HEK293 (cell line): ENCODE measurements at regions not wholly inside any gene's neighbourhood (a gene's known extent, or its start where the extent isn't known, plus 50 kb on each side); places are given as distances from the start of the nearest gene placed in this dataset.
"Not testable (repeated sequence)": the region's sequence is repeated elsewhere in the genome, so short reads cannot be mapped to it uniquely, and the experiment has no call there.

ENCODE experiments used
- CTCF ChIA-PET: fragments of 350-600 bp; formaldehyde crosslinking; extraction: SDS; loops from one replicate; lab custom pipeline; 2021; ENCODE audit warnings: antibody characterized with exemption; lab: Yijun Ruan, JAX
- POLR2A ChIA-PET: fragments of 300-600 bp; formaldehyde crosslinking; extraction: SDS; loops from one replicate; lab custom pipeline; 2020; ENCODE audit warnings: antibody characterized with exemption, inconsistent platforms; lab: Yijun Ruan, JAX
- H3K27ac ChIP-seq: fragments of 200-500 bp; sonication (Bioruptor generic); 2 replicates; pipeline ENCODE4 v1.5.1; 2014; ENCODE audit warnings: low read depth, low read length, control low read depth, inconsistent platforms; ENCODE audit errors: extremely low read depth
- H3K36me3 ChIP-seq, 2 experiments: fragments of 200-500 bp in 1 of 2; sonication (Bioruptor generic) in 1 of 2; 1 replicate in 1 of 2; 2 replicates in 1 of 2; pipeline ENCODE4 v1.5.1; 2014 to 2017; ENCODE audit warnings: inconsistent platforms in 2 of 2, low read length in 2 of 2; ENCODE audit not compliant: control insufficient read depth in 2 of 2, insufficient read depth in 1 of 2
- H3K4me1 ChIP-seq: fragments of 200-500 bp; sonication (Bioruptor generic); 2 replicates; pipeline ENCODE4 v1.5.1; 2014; ENCODE audit warnings: mild to moderate bottlenecking, low read length, inconsistent platforms; ENCODE audit not compliant: control insufficient read depth, insufficient read depth
- H3K4me3 ChIP-seq: 2 replicates; pipeline ENCODE4 v1.5.1; 2011; ENCODE audit warnings: low read depth, mild to moderate bottlenecking, control low read depth, low read length, moderate library complexity
- H3K9me3 ChIP-seq: fragments of 200-500 bp; sonication (Bioruptor generic); 2 replicates; pipeline ENCODE4 v1.5.1; 2014; ENCODE audit warnings: low read depth, low read length, inconsistent platforms; ENCODE audit not compliant: control insufficient read depth, insufficient read depth
- BCL11A ChIP-seq: fragments of 450-650 bp; formaldehyde crosslinking; IDR thresholded peaks from 2 replicates; pipeline ENCODE4 v1.5.1; 2016; ENCODE audit warnings: low read depth, missing biosample characterization, missing genetic modification characterization
- FEZF1 ChIP-seq: fragments of 450-650 bp; formaldehyde crosslinking; IDR thresholded peaks from 2 replicates; pipeline ENCODE4 v1.5.1; 2016; ENCODE audit warnings: missing biosample characterization, missing genetic modification characterization
- GLI2 ChIP-seq: fragments of 450-650 bp; formaldehyde crosslinking; IDR thresholded peaks from 2 replicates; pipeline ENCODE4; 2017; ENCODE audit warnings: missing biosample characterization, missing genetic modification characterization, low read depth, borderline replicate concordance
- HOXD13 ChIP-seq: sonication (generic); formaldehyde crosslinking; IDR thresholded peaks from 2 replicates; pipeline ENCODE4 v1.8.0; 2022; ENCODE audit warnings: missing genetic modification reagents, borderline replicate concordance
- KLF10 ChIP-seq: fragments of 450-650 bp; IDR thresholded peaks from 2 replicates; pipeline ENCODE4 v1.5.1; 2018; ENCODE audit warnings: missing biosample characterization, mild to moderate bottlenecking, missing genetic modification characterization
- KLF9 ChIP-seq: fragments of 450-650 bp; formaldehyde crosslinking; IDR thresholded peaks from 2 replicates; pipeline ENCODE4 v1.5.1; 2016; ENCODE audit warnings: missing biosample characterization, missing genetic modification characterization, low read depth
- OVOL3 ChIP-seq: fragments of 450-650 bp; formaldehyde crosslinking; IDR thresholded peaks from 2 replicates; pipeline ENCODE4 v1.5.1; 2016; ENCODE audit warnings: missing biosample characterization, missing genetic modification characterization
- SCRT1 ChIP-seq: fragments of 450-650 bp; formaldehyde crosslinking; IDR thresholded peaks from 2 replicates; pipeline ENCODE4 v1.5.1; 2016; ENCODE audit warnings: missing biosample characterization, missing genetic modification characterization, borderline replicate concordance
- SP3 ChIP-seq: fragments of 450-650 bp; formaldehyde crosslinking; IDR thresholded peaks from 2 replicates; pipeline ENCODE4 v1.5.1; 2016; ENCODE audit warnings: missing biosample characterization, missing genetic modification characterization
- TCF7L2 ChIP-seq: IDR thresholded peaks from 2 replicates; pipeline ENCODE4 v1.6.1; 2011; ENCODE audit warnings: low read depth, mild to moderate bottlenecking, inconsistent platforms, low read length, moderate library complexity, borderline replicate concordance
- WT1 ChIP-seq: fragments of 450-650 bp; formaldehyde crosslinking; IDR thresholded peaks from 2 replicates; pipeline ENCODE4 v1.5.1; 2016; ENCODE audit warnings: missing biosample characterization, missing genetic modification characterization
- YY1 ChIP-seq: fragments of 450-650 bp; formaldehyde crosslinking; IDR thresholded peaks from 2 replicates; pipeline ENCODE4 v1.5.1; 2018; ENCODE audit warnings: missing biosample characterization, missing genetic modification characterization
- ZBTB7A ChIP-seq: fragments of 450-650 bp; formaldehyde crosslinking; IDR thresholded peaks from 2 replicates; pipeline ENCODE4 v1.5.1; 2016; ENCODE audit warnings: low read depth, missing biosample characterization, missing genetic modification characterization
- ZNF175 ChIP-seq: fragments of 450-650 bp; formaldehyde crosslinking; IDR thresholded peaks from 2 replicates; pipeline ENCODE4 v1.5.1; 2016; ENCODE audit warnings: missing biosample characterization, missing genetic modification characterization
- ZNF184 ChIP-seq: fragments of 450-650 bp; IDR thresholded peaks from 2 replicates; pipeline ENCODE4 v1.5.1; 2018; ENCODE audit warnings: missing biosample characterization, mild to moderate bottlenecking, missing genetic modification characterization
- ZNF223 ChIP-seq: fragments of 450-650 bp; formaldehyde crosslinking; IDR thresholded peaks from 2 replicates; pipeline ENCODE4 v1.5.1; 2016; ENCODE audit warnings: missing biosample characterization, missing genetic modification characterization
- ZNF239 ChIP-seq: fragments of 450-650 bp; formaldehyde crosslinking; IDR thresholded peaks from 2 replicates; pipeline ENCODE4 v1.5.1; 2016; ENCODE audit warnings: missing biosample characterization, missing genetic modification characterization
- ZNF266 ChIP-seq: fragments of 450-650 bp; formaldehyde crosslinking; IDR thresholded peaks from 2 replicates; pipeline ENCODE4 v1.5.1; 2016; ENCODE audit warnings: missing biosample characterization, missing genetic modification characterization, low read depth
- ZNF544 ChIP-seq: fragments of 450-650 bp; formaldehyde crosslinking; IDR thresholded peaks from 2 replicates; pipeline ENCODE4 v1.5.0; 2017; ENCODE audit warnings: missing biosample characterization, missing genetic modification characterization
- ZNF596 ChIP-seq: fragments of 450-650 bp; IDR thresholded peaks from 2 replicates; pipeline ENCODE4 v1.5.0; 2018; ENCODE audit warnings: missing biosample characterization, mild to moderate bottlenecking, missing genetic modification characterization, moderate library complexity
- ZNF600 ChIP-seq: fragments of 450-650 bp; formaldehyde crosslinking; IDR thresholded peaks from 2 replicates; pipeline ENCODE4 v1.5.1; 2016; ENCODE audit warnings: missing biosample characterization, missing genetic modification characterization
- TF ChIP-seq, protein P1 (sequence below): fragments of 450-650 bp; formaldehyde crosslinking; IDR thresholded peaks from 2 replicates; pipeline ENCODE4 v1.5.1; 2017; ENCODE audit warnings: missing biosample characterization, missing genetic modification characterization

- TF ChIP-seq YY1 (tag by site-specific recombination) (no peak), KLF9 (tag by site-specific recombination) (no peak), SCRT1 (tag by site-specific recombination) (no peak), ZNF266 (no peak), ZBTB7A (no peak), SP3 (tag by site-specific recombination) (no peak), ZNF544 (tag by site-specific recombination) (no peak)
These were observed 114.1 kb upstream of the KLHL4 start (continued) for GRCh38 chrX:87403551-87403950.

DNA sequence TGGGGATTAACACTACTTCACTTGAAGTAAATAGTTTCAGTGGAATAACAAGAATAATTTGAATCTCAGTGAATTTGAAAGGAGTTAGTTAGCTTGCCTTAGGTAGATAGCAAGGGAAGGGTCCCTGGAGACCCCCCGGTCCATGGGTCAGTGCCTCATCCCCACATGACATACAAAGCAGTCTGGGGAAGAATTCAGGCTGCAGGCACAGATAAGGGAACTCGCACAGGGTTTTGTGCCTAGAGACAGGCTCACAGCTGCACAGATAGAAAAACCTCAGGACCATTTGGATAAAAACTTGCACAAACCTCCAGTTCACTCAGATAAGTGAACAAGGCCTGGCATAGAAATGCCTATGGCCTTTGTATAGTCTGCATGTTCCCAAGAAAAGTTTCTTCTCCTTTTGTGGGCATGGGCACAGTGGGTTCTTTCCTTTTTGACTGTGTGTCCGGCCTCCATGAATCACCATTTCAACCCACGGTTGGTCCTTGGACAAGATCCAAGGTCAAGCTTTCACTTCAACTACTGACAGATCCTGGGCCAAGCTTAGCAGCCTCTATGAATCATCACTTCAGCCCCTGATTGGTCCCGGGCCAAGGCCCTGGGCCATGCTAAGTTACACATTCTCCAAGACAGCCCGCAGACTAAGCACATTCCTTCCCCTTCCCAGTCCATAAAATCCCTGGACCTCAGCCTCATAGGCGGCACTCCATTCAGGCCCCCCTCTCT is 108.3 kb upstream of the KLHL4 start:
- ChIA-PET POLR2A (no interaction called here), CTCF (interaction anchor here (0.6 kb wide), 2 partner anchors 9 to 44 kb away, joined by 3 to 4 read pairs; no protein-coding TSS in a partner anchor)
- no peaks in the 10 kb centered on the region for H3K9me3 ChIP-seq
- no peak overlapping the region for H3K4me3 ChIP-seq
- no peak overlapping the region for H3K27ac ChIP-seq
- TF ChIP-seq, protein P1, sequence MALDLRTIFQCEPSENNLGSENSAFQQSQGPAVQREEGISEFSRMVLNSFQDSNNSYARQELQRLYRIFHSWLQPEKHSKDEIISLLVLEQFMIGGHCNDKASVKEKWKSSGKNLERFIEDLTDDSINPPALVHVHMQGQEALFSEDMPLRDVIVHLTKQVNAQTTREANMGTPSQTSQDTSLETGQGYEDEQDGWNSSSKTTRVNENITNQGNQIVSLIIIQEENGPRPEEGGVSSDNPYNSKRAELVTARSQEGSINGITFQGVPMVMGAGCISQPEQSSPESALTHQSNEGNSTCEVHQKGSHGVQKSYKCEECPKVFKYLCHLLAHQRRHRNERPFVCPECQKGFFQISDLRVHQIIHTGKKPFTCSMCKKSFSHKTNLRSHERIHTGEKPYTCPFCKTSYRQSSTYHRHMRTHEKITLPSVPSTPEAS (tag by site-specific recombination): no peak
- TF ChIP-seq HOXD13 (CRISPR knock-in tag): peak; percentile 29; the same call in 1 of the 2 replicates
- no peak for TF ChIP-seq ZNF596
- no peak for TF ChIP-seq GLI2 (tag by site-specific recombination)
- no peak for TF ChIP-seq YY1 (tag by site-specific recombination)
- TF ChIP-seq, all 188 proteins: peak for 1
- Histone ChIP-seq H3K4me1 (no peaks in the 10 kb centered on the region), H3K36me3 (no peaks in the 10 kb centered on the region)

DNA sequence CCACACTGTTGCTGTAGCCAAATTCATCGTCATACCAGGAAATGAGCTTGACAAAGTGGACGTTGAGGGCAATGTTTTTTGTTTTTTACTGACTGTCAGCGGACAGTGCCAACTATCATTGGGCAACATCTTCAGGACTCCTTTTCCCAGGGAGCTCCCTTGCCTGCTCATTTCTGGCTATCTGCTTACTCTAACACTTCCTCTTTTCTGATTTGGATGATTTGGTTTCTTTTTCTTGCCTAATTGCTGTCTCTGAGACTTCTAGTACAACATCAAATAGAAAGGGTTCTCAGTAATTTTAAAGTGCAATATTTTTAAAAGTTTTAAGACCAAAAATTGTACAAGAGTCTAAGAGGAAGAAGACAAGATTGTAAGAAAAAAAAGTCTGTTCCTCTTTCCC is 92.0 kb upstream of the KLHL4 start:
- H3K9me3 ChIP-seq: no peaks in the 10 kb centered on the region; the same call in 1 of the 2 replicates
- POLR2A ChIA-PET: no interaction called here
- CTCF ChIA-PET: no interaction called here
- H3K27ac ChIP-seq: no peak overlapping the region
- TF ChIP-seq TCF7L2 (no peak), ZNF223 (no peak), KLF10 (tag by site-specific recombination) (no peak)
- H3K4me1 ChIP-seq: no peaks in the 10 kb centered on the region
- H3K36me3 ChIP-seq: no peaks in the 10 kb centered on the region
- no peak overlapping the region for H3K4me3 ChIP-seq

DNA sequence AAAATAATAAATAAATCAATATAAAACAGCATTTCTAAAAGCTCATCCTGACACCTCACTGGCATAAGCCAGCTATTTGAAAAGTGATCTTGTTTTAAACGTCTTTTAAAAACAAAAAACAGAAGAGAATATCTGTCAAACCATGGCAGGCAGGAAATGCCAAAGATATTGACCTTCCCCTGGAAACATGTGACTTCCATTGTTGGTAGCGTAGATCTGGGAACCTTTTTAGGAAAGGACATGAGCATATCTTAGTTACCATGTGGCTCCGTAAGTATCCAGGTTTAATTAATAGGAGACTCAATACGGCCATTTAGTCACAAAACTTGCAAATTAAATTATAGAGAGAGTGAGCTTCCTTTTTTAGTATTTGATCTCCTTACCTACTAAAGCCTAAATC is 83.0 kb upstream of the KLHL4 start:
- POLR2A ChIA-PET: no interaction called here
- TF ChIP-seq WT1 (tag by site-specific recombination) (no peak), ZNF239 (tag by site-specific recombination) (no peak), OVOL3 (tag by site-specific recombination) (no peak), BCL11A (tag by site-specific recombination) (no peak), YY1 (tag by site-specific recombination) (no peak), FEZF1 (tag by site-specific recombination) (no peak), ZNF266 (no peak), ZNF175 (tag by site-specific recombination) (no peak), ZNF600 (tag by site-specific recombination) (no peak), ZNF184 (no peak)
- no peak overlapping the region for H3K4me3 ChIP-seq
- no peaks in the 10 kb centered on the region; a peak in 1 of 3 replicates for H3K36me3 ChIP-seq
- CTCF ChIA-PET: interaction anchor here (0.7 kb wide), 1 partner anchor 1313 kb away, joined by 3 read pairs; no protein-coding TSS in a partner anchor
- H3K9me3 ChIP-seq: no peaks in the 10 kb centered on the region; the same call in 1 of the 2 replicates
- no peaks in the 10 kb centered on the region for H3K4me1 ChIP-seq
- no peak overlapping the region for H3K27ac ChIP-seq

- H3K4me1 ChIP-seq, POLR2A ChIA-PET: not testable (repeated sequence)
These were observed 69.0 kb upstream of the KLHL4 start for GRCh38 chrX:87448613-87449012.

GRCh38 chrX:87465757-87466156 is 51.8 kb upstream of the KLHL4 start:
- H3K4me3 ChIP-seq, H3K4me1 ChIP-seq, POLR2A ChIA-PET, H3K36me3 ChIP-seq, H3K27ac ChIP-seq, H3K9me3 ChIP-seq: not testable (repeated sequence)
- CTCF ChIA-PET: interaction anchor here (0.6 kb wide), 1 partner anchor 9 kb away, joined by 3 read pairs; no protein-coding TSS in a partner anchor

More at GRCh38 chrX:87448613-87449012, 69.0 kb upstream of the KLHL4 start:
- CTCF ChIA-PET, H3K36me3 ChIP-seq, H3K27ac ChIP-seq, H3K4me3 ChIP-seq, H3K9me3 ChIP-seq: not testable (repeated sequence)
